Stimulated activated CD4-positive, alpha-beta T cell treated with anti-CD3 and anti-CD28 coated beads, Interleukin-12 subunit alpha, Interleukin-12 subunit beta, amount 100 ng/mL, for 48 hours (primary cell): ENCODE measurements at regions not wholly inside any gene's neighbourhood (a gene's known extent, or its start where the extent isn't known, plus 50 kb on each side); places are given as distances from the start of the nearest gene placed in this dataset.
"Not testable (repeated sequence)": the region's sequence is repeated elsewhere in the genome, so short reads cannot be mapped to it uniquely, and the experiment has no call there.

Experiments
- DNase-seq, 3 donors: peaks; one replicate each; pipeline ENCODE4 v3.0.0-alpha.2; 2020; ENCODE audit warnings: low read depth in 2 of 3, low spot score in 1 of 3

GRCh38 chrX:25618248-25618647, 519.9 kb upstream of the MAGEB18 start:
- no peak for DNase-seq

- no peak for DNase-seq
These were observed 497.9 kb upstream of the MAGEB18 start for GRCh38 chrX:25640276-25640675.

GRCh38 chrX:25646156-25646555, 492.0 kb upstream of the MAGEB18 start:
- no peak for DNase-seq

- no peak for DNase-seq
These were observed 489.4 kb upstream of the MAGEB18 start for GRCh38 chrX:25648790-25649189.

- DNase-seq: no peak
These were observed 487.8 kb upstream of the MAGEB18 start for GRCh38 chrX:25650216-25650820.

GRCh38 chrX:25659317-25659716, 478.8 kb upstream of the MAGEB18 start:
- no peak for DNase-seq

GRCh38 chrX:25663701-25664100, 474.4 kb upstream of the MAGEB18 start:
- no peak for DNase-seq

- DNase-seq: no peak
These were observed 472.7 kb upstream of the MAGEB18 start for GRCh38 chrX:25665431-25665830.

GRCh38 chrX:25667681-25668080, 470.5 kb upstream of the MAGEB18 start:
- no peak for DNase-seq

GRCh38 chrX:25674776-25675175, 463.4 kb upstream of the MAGEB18 start:
- no peak for DNase-seq

GRCh38 chrX:25701876-25702275, 436.3 kb upstream of the MAGEB18 start:
- DNase-seq: no peak

- DNase-seq: no peak
These were observed 421.0 kb upstream of the MAGEB18 start for GRCh38 chrX:25717122-25717521.

GRCh38 chrX:25721564-25721963, 416.6 kb upstream of the MAGEB18 start:
- DNase-seq: no peak

- DNase-seq: no peak
These were observed 411.6 kb upstream of the MAGEB18 start for GRCh38 chrX:25726539-25726938.

- DNase-seq: no peak
These were observed 405.0 kb upstream of the MAGEB18 start for GRCh38 chrX:25733148-25733547.

GRCh38 chrX:25737540-25737939, 400.6 kb upstream of the MAGEB18 start:
- DNase-seq: no peak

- DNase-seq: no peak
These were observed 395.8 kb upstream of the MAGEB18 start for GRCh38 chrX:25742334-25742733.

- no peak for DNase-seq
These were observed 383.7 kb upstream of the MAGEB18 start for GRCh38 chrX:25754399-25754798.

- DNase-seq: no peak
These were observed 382.9 kb upstream of the MAGEB18 start for GRCh38 chrX:25755194-25755593.

- DNase-seq: no peak
These were observed 375.5 kb upstream of the MAGEB18 start for GRCh38 chrX:25762656-25763055.

GRCh38 chrX:25771853-25772252, 366.3 kb upstream of the MAGEB18 start:
- not testable (repeated sequence) for DNase-seq

GRCh38 chrX:25797796-25798195, 340.3 kb upstream of the MAGEB18 start:
- not testable (repeated sequence) for DNase-seq

GRCh38 chrX:25805744-25806143, 332.4 kb upstream of the MAGEB18 start:
- DNase-seq: no peak

- DNase-seq: no peak
These were observed 331.1 kb upstream of the MAGEB18 start for GRCh38 chrX:25807022-25807421.
